H1 (cell line): ENCODE measurements at regions not wholly inside any gene's neighbourhood (a gene's known extent, or its start where the extent isn't known, plus 50 kb on each side); places are given as distances from the start of the nearest gene placed in this dataset.

ENCODE experiments used
- ASH2L ChIP-seq: fragments of 200-600, 300-600 bp; sonication (generic); IDR thresholded peaks from one replicate; pipeline ENCODE4 v1.7.1; 2017; ENCODE audit warnings: low read length
- CREB1 ChIP-seq: IDR thresholded peaks from 2 replicates; pipeline ENCODE4 v1.6.1; 2012; ENCODE audit warnings: inconsistent platforms
- MAFK ChIP-seq: IDR thresholded peaks from 2 replicates; pipeline ENCODE4 v1.6.1; 2012; ENCODE audit warnings: low read depth, mild to moderate bottlenecking, improper control_type of control experiment, low read length
- PHF8 ChIP-seq: fragments of 200-600 bp; sonication (generic); conservative IDR thresholded peaks from 2 replicates; pipeline ENCODE4 v1.7.1; 2012; ENCODE audit warnings: low read depth, mild to moderate bottlenecking, inconsistent platforms, low read length, moderate library complexity
- POU5F1 ChIP-seq: IDR thresholded peaks from 2 replicates; pipeline ENCODE4 v1.6.1; 2011; ENCODE audit warnings: low read depth, mild to moderate bottlenecking, low read length, moderate library complexity
- SP1 ChIP-seq: IDR thresholded peaks from 2 replicates; pipeline ENCODE4 v1.6.1; 2011; ENCODE audit warnings: low read depth, low read length
- TEAD4 ChIP-seq: IDR thresholded peaks from 2 replicates; pipeline ENCODE4 v1.6.1; 2012; ENCODE audit warnings: low read depth, low read length, inconsistent platforms, mixed read lengths
- TF ChIP-seq, protein P1 (sequence below): fragments of 300-600 bp; sonication (generic); IDR thresholded peaks from 2 replicates; pipeline ENCODE4 v1.7.1; 2012; ENCODE audit warnings: low read length, moderate library complexity, mild to moderate bottlenecking, inconsistent platforms; ENCODE audit not compliant: insufficient replicate concordance
- TF ChIP-seq, protein P2 (sequence below): IDR thresholded peaks from 2 replicates; pipeline ENCODE4 v1.6.1; 2012; ENCODE audit warnings: low read length, inconsistent platforms

DNA sequence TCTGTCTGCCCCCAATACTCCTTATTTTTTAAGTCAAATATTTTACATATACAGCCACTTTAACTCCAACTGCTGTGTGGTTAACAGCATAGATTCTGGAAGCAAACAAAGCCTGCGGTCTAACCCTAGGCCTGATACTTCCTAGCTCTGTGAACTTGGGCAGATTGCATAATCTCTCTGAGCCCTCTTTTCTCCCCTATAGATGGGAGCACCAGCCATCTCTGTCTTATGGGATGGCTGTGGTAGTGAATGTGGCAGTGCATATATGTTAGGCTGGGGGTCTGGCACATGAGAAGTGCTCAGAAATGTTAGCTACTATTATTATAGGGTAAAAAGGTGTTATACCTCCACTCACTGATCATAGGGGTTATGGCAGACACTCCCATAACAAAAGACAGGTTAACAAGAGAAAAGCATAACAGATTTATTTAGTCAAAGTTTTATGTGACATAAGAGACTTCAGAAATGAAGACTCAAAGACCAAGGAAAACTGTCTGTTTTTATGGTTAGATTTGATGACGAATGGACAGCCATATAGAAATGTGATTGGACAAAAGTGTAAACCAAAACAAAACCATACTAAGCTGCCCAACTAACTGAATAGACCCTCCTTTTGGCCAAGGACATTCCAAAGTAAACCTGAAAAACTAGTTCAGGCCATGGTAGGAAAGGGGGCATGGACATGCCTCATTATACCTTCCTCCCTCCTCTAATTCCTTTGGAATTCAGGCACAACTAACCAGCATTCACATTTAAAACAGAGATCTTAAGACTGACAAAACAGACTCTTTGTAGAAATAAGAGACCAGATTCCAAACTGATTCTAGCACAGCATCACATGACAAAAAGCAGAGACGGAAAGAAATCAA, 53.9 kb upstream of the DAZL start (continued):
- TF ChIP-seq, protein P1, sequence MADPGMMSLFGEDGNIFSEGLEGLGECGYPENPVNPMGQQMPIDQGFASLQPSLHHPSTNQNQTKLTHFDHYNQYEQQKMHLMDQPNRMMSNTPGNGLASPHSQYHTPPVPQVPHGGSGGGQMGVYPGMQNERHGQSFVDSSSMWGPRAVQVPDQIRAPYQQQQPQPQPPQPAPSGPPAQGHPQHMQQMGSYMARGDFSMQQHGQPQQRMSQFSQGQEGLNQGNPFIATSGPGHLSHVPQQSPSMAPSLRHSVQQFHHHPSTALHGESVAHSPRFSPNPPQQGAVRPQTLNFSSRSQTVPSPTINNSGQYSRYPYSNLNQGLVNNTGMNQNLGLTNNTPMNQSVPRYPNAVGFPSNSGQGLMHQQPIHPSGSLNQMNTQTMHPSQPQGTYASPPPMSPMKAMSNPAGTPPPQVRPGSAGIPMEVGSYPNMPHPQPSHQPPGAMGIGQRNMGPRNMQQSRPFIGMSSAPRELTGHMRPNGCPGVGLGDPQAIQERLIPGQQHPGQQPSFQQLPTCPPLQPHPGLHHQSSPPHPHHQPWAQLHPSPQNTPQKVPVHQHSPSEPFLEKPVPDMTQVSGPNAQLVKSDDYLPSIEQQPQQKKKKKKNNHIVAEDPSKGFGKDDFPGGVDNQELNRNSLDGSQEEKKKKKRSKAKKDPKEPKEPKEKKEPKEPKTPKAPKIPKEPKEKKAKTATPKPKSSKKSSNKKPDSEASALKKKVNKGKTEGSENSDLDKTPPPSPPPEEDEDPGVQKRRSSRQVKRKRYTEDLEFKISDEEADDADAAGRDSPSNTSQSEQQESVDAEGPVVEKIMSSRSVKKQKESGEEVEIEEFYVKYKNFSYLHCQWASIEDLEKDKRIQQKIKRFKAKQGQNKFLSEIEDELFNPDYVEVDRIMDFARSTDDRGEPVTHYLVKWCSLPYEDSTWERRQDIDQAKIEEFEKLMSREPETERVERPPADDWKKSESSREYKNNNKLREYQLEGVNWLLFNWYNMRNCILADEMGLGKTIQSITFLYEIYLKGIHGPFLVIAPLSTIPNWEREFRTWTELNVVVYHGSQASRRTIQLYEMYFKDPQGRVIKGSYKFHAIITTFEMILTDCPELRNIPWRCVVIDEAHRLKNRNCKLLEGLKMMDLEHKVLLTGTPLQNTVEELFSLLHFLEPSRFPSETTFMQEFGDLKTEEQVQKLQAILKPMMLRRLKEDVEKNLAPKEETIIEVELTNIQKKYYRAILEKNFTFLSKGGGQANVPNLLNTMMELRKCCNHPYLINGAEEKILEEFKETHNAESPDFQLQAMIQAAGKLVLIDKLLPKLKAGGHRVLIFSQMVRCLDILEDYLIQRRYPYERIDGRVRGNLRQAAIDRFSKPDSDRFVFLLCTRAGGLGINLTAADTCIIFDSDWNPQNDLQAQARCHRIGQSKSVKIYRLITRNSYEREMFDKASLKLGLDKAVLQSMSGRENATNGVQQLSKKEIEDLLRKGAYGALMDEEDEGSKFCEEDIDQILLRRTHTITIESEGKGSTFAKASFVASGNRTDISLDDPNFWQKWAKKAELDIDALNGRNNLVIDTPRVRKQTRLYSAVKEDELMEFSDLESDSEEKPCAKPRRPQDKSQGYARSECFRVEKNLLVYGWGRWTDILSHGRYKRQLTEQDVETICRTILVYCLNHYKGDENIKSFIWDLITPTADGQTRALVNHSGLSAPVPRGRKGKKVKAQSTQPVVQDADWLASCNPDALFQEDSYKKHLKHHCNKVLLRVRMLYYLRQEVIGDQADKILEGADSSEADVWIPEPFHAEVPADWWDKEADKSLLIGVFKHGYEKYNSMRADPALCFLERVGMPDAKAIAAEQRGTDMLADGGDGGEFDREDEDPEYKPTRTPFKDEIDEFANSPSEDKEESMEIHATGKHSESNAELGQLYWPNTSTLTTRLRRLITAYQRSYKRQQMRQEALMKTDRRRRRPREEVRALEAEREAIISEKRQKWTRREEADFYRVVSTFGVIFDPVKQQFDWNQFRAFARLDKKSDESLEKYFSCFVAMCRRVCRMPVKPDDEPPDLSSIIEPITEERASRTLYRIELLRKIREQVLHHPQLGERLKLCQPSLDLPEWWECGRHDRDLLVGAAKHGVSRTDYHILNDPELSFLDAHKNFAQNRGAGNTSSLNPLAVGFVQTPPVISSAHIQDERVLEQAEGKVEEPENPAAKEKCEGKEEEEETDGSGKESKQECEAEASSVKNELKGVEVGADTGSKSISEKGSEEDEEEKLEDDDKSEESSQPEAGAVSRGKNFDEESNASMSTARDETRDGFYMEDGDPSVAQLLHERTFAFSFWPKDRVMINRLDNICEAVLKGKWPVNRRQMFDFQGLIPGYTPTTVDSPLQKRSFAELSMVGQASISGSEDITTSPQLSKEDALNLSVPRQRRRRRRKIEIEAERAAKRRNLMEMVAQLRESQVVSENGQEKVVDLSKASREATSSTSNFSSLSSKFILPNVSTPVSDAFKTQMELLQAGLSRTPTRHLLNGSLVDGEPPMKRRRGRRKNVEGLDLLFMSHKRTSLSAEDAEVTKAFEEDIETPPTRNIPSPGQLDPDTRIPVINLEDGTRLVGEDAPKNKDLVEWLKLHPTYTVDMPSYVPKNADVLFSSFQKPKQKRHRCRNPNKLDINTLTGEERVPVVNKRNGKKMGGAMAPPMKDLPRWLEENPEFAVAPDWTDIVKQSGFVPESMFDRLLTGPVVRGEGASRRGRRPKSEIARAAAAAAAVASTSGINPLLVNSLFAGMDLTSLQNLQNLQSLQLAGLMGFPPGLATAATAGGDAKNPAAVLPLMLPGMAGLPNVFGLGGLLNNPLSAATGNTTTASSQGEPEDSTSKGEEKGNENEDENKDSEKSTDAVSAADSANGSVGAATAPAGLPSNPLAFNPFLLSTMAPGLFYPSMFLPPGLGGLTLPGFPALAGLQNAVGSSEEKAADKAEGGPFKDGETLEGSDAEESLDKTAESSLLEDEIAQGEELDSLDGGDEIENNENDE = peak; percentile 62
- TF ChIP-seq SP1 (peak; percentile 82), MAFK (no peak), TEAD4 (peak; percentile 75), ASH2L (peak; percentile 98), PHF8 (no peak), CREB1 (no peak), POU5F1 (no peak)
- TF ChIP-seq, protein P2, sequence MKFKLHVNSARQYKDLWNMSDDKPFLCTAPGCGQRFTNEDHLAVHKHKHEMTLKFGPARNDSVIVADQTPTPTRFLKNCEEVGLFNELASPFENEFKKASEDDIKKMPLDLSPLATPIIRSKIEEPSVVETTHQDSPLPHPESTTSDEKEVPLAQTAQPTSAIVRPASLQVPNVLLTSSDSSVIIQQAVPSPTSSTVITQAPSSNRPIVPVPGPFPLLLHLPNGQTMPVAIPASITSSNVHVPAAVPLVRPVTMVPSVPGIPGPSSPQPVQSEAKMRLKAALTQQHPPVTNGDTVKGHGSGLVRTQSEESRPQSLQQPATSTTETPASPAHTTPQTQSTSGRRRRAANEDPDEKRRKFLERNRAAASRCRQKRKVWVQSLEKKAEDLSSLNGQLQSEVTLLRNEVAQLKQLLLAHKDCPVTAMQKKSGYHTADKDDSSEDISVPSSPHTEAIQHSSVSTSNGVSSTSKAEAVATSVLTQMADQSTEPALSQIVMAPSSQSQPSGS = peak; percentile 59; the same call in 1 of the 2 replicates
